Bronchial epithelial cell (primary cell): ENCODE measurements at regions not wholly inside any gene's neighbourhood (a gene's known extent, or its start where the extent isn't known, plus 50 kb on each side); places are given as distances from the start of the nearest gene placed in this dataset.
A peak's percentile ranks its signal among the peaks of the same experiment; 100 is the strongest.
"Not testable (repeated sequence)": the region's sequence is repeated elsewhere in the genome, so short reads cannot be mapped to it uniquely, and the experiment has no call there.

Experiments
- DNase-seq: peaks from one replicate; pipeline ENCODE4 v3.0.0-alpha.2; 2010; ENCODE audit warnings: low read depth
- FAIRE-seq: peaks from 2 replicates; lab custom pipeline; 2011; peaks lifted over from hg19 to GRCh38; lab: Jason Lieb, UNC
- H3K27me3 ChIP-seq: 2 replicates; pipeline ENCODE4 v1.5.1; 2011; ENCODE audit warnings: low read length; ENCODE audit not compliant: control insufficient read depth, insufficient read depth
- H3K36me3 ChIP-seq: 2 replicates; pipeline ENCODE4 v1.5.1; 2011; ENCODE audit warnings: low read length; ENCODE audit not compliant: control insufficient read depth, insufficient read depth
- H3K4me3 ChIP-seq: 2 replicates; pipeline ENCODE4 v1.5.1; 2011; ENCODE audit warnings: mild to moderate bottlenecking, low read depth, low read length, control low read depth
- CTCF ChIP-seq: IDR thresholded peaks from 2 replicates; pipeline ENCODE4 v1.5.1; 2011; ENCODE audit warnings: mild to moderate bottlenecking, moderate library complexity, low read length, control low read depth, inconsistent platforms; ENCODE audit not compliant: insufficient read depth, severe bottlenecking

GRCh38 chr2:150674283-150674682, 186.8 kb upstream of the RND3 start:
- Histone ChIP-seq H3K36me3 (no peaks in the 10 kb centered on the region), H3K4me3 (no peak overlapping the region), H3K27me3 (no peaks in the 10 kb centered on the region)
- no peak for FAIRE-seq
- DNase-seq = no peak
- TF ChIP-seq CTCF = no peak

GRCh38 chr2:150672311-150672710, 184.8 kb upstream of the RND3 start:
- no peak for TF ChIP-seq CTCF
- FAIRE-seq = no peak
- Histone ChIP-seq H3K36me3 (no peaks in the 10 kb centered on the region), H3K4me3 (no peak overlapping the region), H3K27me3 (no peaks in the 10 kb centered on the region)
- DNase-seq = no peak

GRCh38 chr2:150669492-150669891, 182.0 kb upstream of the RND3 start:
- H3K4me3 ChIP-seq = no peak overlapping the region
- TF ChIP-seq CTCF = no peak
- DNase-seq = no peak
- H3K27me3 ChIP-seq = no peaks in the 10 kb centered on the region
- FAIRE-seq = no peak
- no peaks in the 10 kb centered on the region for H3K36me3 ChIP-seq

GRCh38 chr2:150667039-150667438, 179.6 kb upstream of the RND3 start:
- not testable (repeated sequence) for DNase-seq, FAIRE-seq, H3K4me3 ChIP-seq, H3K36me3 ChIP-seq, H3K27me3 ChIP-seq

GRCh38 chr2:150663143-150663542, 175.7 kb upstream of the RND3 start:
- no peaks in the 10 kb centered on the region for H3K36me3 ChIP-seq
- no peaks in the 10 kb centered on the region for H3K27me3 ChIP-seq
- peak; percentile 84 for DNase-seq
- no peak for FAIRE-seq
- H3K4me3 ChIP-seq = no peak overlapping the region
- TF ChIP-seq CTCF = no peak

- DNase-seq = no peak
- FAIRE-seq = no peak
- no peaks in the 10 kb centered on the region for H3K36me3 ChIP-seq
Measured at GRCh38 chr2:150656002-150656401, 168.5 kb upstream of the RND3 start.

More at GRCh38 chr2:150656002-150656401, 168.5 kb upstream of the RND3 start:
- Histone ChIP-seq H3K4me3 (no peak overlapping the region), H3K27me3 (no peaks in the 10 kb centered on the region)
- TF ChIP-seq CTCF = no peak
